ENCODE measurements at regions not wholly inside any gene's neighbourhood (a gene's known extent, or its start where the extent isn't known, plus 50 kb on each side); places are given as distances from the start of the nearest gene placed in this dataset.
"Not testable (repeated sequence)": the region's sequence is repeated elsewhere in the genome, so short reads cannot be mapped to it uniquely, and the experiment has no call there.

GRCh38 chr3:8178516-8178915, 323.1 kb upstream of the LMCD1 start:
- DNase-seq; H3K27ac Mint-ChIP-seq; intact Hi-C loops (cut with DNase I, micrococcal nuclease); H3K4me1 Mint-ChIP-seq; H3K27me3 Mint-ChIP-seq; H3K4me3 Mint-ChIP-seq; H3K36me3 Mint-ChIP-seq (ENCODE audit: low read depth); CTCF ChIA-PET; ATAC-seq; POLR2A ChIA-PET; H3K9me3 Mint-ChIP-seq (ENCODE audit: low read depth): not testable (repeated sequence)

DNA sequence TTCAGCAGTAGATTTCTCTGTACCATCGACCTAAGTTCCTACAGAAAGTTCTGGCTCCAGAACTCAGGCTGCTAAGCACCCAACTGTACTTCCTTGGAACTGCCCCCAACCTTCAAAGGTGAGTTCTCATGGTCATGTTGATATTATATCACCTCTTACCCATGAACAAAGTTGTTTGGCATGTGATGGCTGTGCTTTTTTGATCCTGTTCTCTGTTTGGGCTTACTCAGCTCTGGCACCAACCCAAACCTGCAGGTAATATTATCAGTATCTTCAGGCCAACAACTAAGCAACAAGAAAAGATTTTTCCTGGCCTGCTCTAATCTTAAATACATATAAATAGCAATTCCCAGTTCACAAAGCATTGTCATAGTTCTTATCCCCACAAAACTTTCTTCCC, 318.7 kb upstream of the LMCD1 start:
- Mint-ChIP-seq H3K4me1 (no peaks in the 10 kb centered on the region), H3K4me3 (no peak overlapping the region), H3K27me3 (peaks cover 3% of the 10 kb centered on the region), H3K9me3 (ENCODE audit: low read depth) (no peaks in the 10 kb centered on the region), H3K27ac (no peak overlapping the region), H3K36me3 (ENCODE audit: low read depth) (no peaks in the 10 kb centered on the region)
- intact Hi-C loops (cut with DNase I, micrococcal nuclease) = no loop called here
- DNase-seq (no peak), ATAC-seq (no peak)
- ChIA-PET POLR2A (no interaction called here), CTCF (no interaction called here)

- Mint-ChIP-seq H3K9me3 (ENCODE audit: low read depth) (no peaks in the 10 kb centered on the region), H3K36me3 (ENCODE audit: low read depth) (no peaks in the 10 kb centered on the region), H3K27ac (no peak overlapping the region), H3K4me3 (no peak overlapping the region), H3K4me1 (no peaks in the 10 kb centered on the region), H3K27me3 (peaks cover 2% of the 10 kb centered on the region)
- ChIA-PET POLR2A (no interaction called here), CTCF (no interaction called here)
- ATAC-seq (no peak), DNase-seq (no peak)
- intact Hi-C loops (cut with DNase I, micrococcal nuclease) = no loop called here
Observed at GRCh38 chr3:8183627-8184026, 318.0 kb upstream of the LMCD1 start.

DNA sequence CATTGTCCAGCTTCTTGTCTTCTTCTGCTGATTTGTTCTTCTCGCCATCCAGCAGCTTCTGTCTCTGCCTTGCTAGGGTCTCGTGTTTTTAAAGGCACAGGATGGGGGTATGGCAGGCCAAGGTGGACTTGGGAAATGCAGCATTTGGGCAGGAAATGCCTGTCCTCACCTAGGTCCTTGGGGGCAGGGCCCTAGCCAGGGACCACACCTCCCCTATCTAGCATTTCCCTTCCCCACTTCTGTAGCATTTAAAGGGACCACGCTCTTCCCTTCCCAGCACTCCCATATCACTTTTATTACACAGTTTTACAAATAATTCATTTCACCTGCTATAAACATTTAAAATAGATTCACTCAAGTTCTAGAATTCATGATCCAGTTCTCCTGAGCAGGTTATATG, 315.4 kb upstream of the LMCD1 start:
- POLR2A ChIA-PET = no interaction called here
- intact Hi-C loops (cut with DNase I, micrococcal nuclease) = no loop called here
- Mint-ChIP-seq H3K27me3 (no peaks in the 10 kb centered on the region), H3K36me3 (ENCODE audit: low read depth) (no peaks in the 10 kb centered on the region), H3K4me3 (no peak overlapping the region), H3K4me1 (no peaks in the 10 kb centered on the region), H3K9me3 (ENCODE audit: low read depth) (peaks cover under 1% of the 10 kb centered on the region), H3K27ac (no peak overlapping the region)
- CTCF ChIA-PET = no interaction called here
- ATAC-seq (no peak), DNase-seq (no peak)

GRCh38 chr3:8187996-8188395, 313.6 kb upstream of the LMCD1 start:
- H3K4me1 Mint-ChIP-seq = no peaks in the 10 kb centered on the region
- POLR2A ChIA-PET = no interaction called here
- H3K27me3 Mint-ChIP-seq = no peaks in the 10 kb centered on the region
- DNase-seq = no peak
- H3K27ac Mint-ChIP-seq = no peak overlapping the region
- H3K36me3 Mint-ChIP-seq (ENCODE audit: low read depth) = no peaks in the 10 kb centered on the region
- H3K9me3 Mint-ChIP-seq (ENCODE audit: low read depth) = peaks cover 4% of the 10 kb centered on the region
- intact Hi-C loops (cut with DNase I, micrococcal nuclease) = no loop called here
- CTCF ChIA-PET = no interaction called here
- H3K4me3 Mint-ChIP-seq = no peak overlapping the region
- no peak for ATAC-seq

DNA sequence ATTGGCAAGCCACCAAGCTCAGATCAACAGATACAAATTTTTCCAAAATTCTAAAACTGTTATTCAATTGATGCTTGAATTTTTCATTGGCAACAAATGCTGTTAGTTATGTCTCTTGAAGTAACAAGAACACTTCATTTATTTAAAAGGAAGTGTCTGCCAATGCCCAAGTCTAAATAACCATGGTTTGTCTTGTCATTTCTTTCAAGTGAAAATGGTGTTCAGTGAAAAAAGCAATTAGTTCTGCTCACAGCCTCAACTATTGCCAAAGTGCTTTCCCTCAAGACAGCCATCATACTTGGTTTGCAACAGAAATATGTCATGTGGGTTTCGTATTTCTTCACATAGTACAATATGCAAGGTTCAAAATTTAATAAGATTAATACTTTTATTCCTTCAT, 312.6 kb upstream of the LMCD1 start:
- no peaks in the 10 kb centered on the region for H3K4me1 Mint-ChIP-seq
- no peaks in the 10 kb centered on the region for H3K36me3 Mint-ChIP-seq (ENCODE audit: low read depth)
- ChIA-PET CTCF (no interaction called here), POLR2A (no interaction called here)
- peaks cover 4% of the 10 kb centered on the region for H3K9me3 Mint-ChIP-seq (ENCODE audit: low read depth)
- no peak overlapping the region for H3K4me3 Mint-ChIP-seq
- H3K27me3 Mint-ChIP-seq = no peaks in the 10 kb centered on the region
- intact Hi-C loops (cut with DNase I, micrococcal nuclease) = no loop called here
- DNase-seq (no peak), ATAC-seq (no peak)
- no peak overlapping the region for H3K27ac Mint-ChIP-seq

- intact Hi-C loops (cut with DNase I, micrococcal nuclease) = no loop called here
- Mint-ChIP-seq H3K27me3 (peaks cover 6% of the 10 kb centered on the region), H3K27ac (no peak overlapping the region), H3K4me3 (no peak overlapping the region), H3K9me3 (ENCODE audit: low read depth) (peaks cover 4% of the 10 kb centered on the region), H3K36me3 (ENCODE audit: low read depth) (no peaks in the 10 kb centered on the region), H3K4me1 (no peaks in the 10 kb centered on the region)
- no peak for ATAC-seq
- POLR2A ChIA-PET = no interaction called here
- CTCF ChIA-PET = interaction anchor here (0.7 kb wide), 1 partner anchor 452 kb away, joined by 3 read pairs; no protein-coding TSS in a partner anchor
- DNase-seq = no peak
Observed at GRCh38 chr3:8191406-8191805, 310.2 kb upstream of the LMCD1 start.

DNA sequence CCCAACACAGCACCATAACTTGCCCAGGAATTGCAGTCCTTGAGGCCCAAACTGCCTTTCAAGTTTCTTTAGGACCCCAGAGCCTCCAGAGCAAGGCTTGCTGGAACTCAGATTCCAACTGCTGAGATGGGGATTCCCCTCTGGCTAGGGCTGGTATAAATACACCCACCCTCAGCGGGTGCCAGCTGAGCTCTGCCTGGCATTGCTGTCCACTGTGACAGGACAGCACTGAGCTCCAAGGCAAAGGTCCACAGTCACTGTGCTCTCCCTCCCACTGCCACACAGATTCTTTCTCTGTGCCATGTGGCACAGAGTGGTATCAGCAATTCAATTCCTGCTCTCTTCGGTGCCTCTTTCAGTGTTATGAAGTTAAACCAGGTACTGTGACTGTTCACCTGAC, 304.2 kb upstream of the LMCD1 start:
- intact Hi-C loops (cut with DNase I, micrococcal nuclease) = no loop called here
- no peak for ATAC-seq
- ChIA-PET CTCF (interaction anchor here (1.3 kb wide), 1 partner anchor 43 kb away, joined by 5 read pairs; no protein-coding TSS in a partner anchor), POLR2A (no interaction called here)
- Mint-ChIP-seq H3K36me3 (ENCODE audit: low read depth) (no peaks in the 10 kb centered on the region), H3K9me3 (ENCODE audit: low read depth) (no peaks in the 10 kb centered on the region), H3K27ac (no peak overlapping the region), H3K27me3 (peaks cover 9% of the 10 kb centered on the region), H3K4me3 (no peak overlapping the region), H3K4me1 (no peaks in the 10 kb centered on the region)
- DNase-seq = no peak

DNA sequence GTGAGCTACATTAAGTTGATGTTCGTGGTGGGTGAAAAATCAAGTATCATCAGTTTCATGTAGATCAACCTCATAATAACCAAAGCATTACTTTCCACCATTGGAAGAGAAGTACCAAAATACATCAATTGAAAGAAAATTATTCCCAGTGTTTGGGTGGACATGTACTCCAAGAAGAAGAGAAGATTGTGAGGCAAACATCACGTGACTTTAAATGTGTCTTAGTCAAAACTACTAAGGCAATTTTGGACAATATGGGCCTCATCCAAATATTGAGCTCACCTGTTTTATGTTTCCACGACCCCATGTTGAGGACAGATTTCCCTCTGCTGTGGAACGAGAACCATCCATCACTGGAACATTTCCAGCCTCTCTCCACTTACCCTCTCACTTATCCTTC, 303.0 kb upstream of the LMCD1 start:
- ATAC-seq (no peak), DNase-seq (no peak)
- H3K9me3 Mint-ChIP-seq (ENCODE audit: low read depth) = no peaks in the 10 kb centered on the region
- no peaks in the 10 kb centered on the region for H3K4me1 Mint-ChIP-seq
- intact Hi-C loops (cut with DNase I, micrococcal nuclease) = no loop called here
- no peak overlapping the region for H3K4me3 Mint-ChIP-seq
- ChIA-PET POLR2A (no interaction called here), CTCF (no interaction called here)
- H3K27me3 Mint-ChIP-seq = peaks cover 9% of the 10 kb centered on the region
- no peaks in the 10 kb centered on the region for H3K36me3 Mint-ChIP-seq (ENCODE audit: low read depth)
- H3K27ac Mint-ChIP-seq = no peak overlapping the region

DNA sequence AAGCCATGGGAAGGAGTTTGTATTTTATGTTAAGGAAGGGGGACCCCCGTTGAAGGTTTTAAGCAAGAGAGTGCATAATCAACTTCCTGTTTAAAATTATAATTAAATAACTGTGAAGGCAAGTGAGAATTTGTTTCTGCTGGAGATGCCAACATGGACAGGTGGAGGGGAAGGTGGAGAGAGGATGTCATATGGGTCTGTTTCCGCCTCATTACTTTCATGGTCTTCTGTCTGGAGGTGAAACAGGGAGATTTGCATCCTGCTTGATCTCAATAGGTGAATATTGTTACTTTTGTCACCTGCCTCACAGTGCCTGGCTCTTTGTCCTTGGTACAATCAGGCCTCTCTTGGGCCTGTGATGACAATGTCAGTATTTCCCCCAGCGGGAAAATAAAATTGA, 300.6 kb upstream of the LMCD1 start:
- H3K9me3 Mint-ChIP-seq (ENCODE audit: low read depth) = no peaks in the 10 kb centered on the region
- no peak overlapping the region for H3K27ac Mint-ChIP-seq
- ATAC-seq (no peak), DNase-seq (no peak)
- no peaks in the 10 kb centered on the region for H3K4me1 Mint-ChIP-seq
- H3K27me3 Mint-ChIP-seq = peaks cover 5% of the 10 kb centered on the region
- intact Hi-C loops (cut with DNase I, micrococcal nuclease) = no loop called here
- ChIA-PET CTCF (no interaction called here), POLR2A (no interaction called here)
- H3K36me3 Mint-ChIP-seq (ENCODE audit: low read depth) = no peaks in the 10 kb centered on the region
- no peak overlapping the region for H3K4me3 Mint-ChIP-seq

DNA sequence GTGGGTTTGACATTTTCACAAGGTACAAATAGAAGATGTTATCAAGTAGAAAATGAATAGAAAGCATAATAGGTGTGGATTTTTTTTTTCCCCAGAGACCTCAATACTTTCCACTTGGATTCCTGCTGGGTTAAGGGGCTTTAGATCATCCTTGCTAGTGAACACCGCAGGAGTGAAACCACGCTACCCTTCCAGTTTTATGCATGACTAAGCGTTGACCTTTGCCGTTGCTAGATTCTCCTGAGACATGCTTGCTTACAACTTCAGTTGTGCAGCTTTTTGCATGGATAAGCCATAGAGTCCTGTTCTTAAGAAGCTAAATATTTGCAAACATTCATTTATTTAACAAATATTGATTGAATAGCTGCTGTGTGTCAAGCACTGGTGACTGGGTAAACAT, 299.7 kb upstream of the LMCD1 start:
- DNase-seq = no peak
- Mint-ChIP-seq H3K4me3 (no peak overlapping the region), H3K27ac (no peak overlapping the region), H3K4me1 (no peaks in the 10 kb centered on the region), H3K9me3 (ENCODE audit: low read depth) (no peaks in the 10 kb centered on the region), H3K27me3 (peaks cover 2% of the 10 kb centered on the region), H3K36me3 (ENCODE audit: low read depth) (no peaks in the 10 kb centered on the region)
- ChIA-PET CTCF (no interaction called here), POLR2A (no interaction called here)
- no peak for ATAC-seq
- intact Hi-C loops (cut with DNase I, micrococcal nuclease) = no loop called here

- ChIA-PET POLR2A (interaction anchor here (0.6 kb wide), 1 partner anchor 334 kb away, joined by 3 read pairs; no protein-coding TSS in a partner anchor), CTCF (no interaction called here)
- no peak for DNase-seq
- intact Hi-C loops (cut with DNase I, micrococcal nuclease) = no loop called here
- no peak overlapping the region for H3K4me3 Mint-ChIP-seq
- H3K27ac Mint-ChIP-seq = no peak overlapping the region
- ATAC-seq = no peak
- H3K4me1 Mint-ChIP-seq = no peaks in the 10 kb centered on the region
- no peaks in the 10 kb centered on the region for H3K36me3 Mint-ChIP-seq (ENCODE audit: low read depth)
- no peaks in the 10 kb centered on the region for H3K9me3 Mint-ChIP-seq (ENCODE audit: low read depth)
- H3K27me3 Mint-ChIP-seq = no peaks in the 10 kb centered on the region
Observed at GRCh38 chr3:8204331-8204730, 297.3 kb upstream of the LMCD1 start.

DNA sequence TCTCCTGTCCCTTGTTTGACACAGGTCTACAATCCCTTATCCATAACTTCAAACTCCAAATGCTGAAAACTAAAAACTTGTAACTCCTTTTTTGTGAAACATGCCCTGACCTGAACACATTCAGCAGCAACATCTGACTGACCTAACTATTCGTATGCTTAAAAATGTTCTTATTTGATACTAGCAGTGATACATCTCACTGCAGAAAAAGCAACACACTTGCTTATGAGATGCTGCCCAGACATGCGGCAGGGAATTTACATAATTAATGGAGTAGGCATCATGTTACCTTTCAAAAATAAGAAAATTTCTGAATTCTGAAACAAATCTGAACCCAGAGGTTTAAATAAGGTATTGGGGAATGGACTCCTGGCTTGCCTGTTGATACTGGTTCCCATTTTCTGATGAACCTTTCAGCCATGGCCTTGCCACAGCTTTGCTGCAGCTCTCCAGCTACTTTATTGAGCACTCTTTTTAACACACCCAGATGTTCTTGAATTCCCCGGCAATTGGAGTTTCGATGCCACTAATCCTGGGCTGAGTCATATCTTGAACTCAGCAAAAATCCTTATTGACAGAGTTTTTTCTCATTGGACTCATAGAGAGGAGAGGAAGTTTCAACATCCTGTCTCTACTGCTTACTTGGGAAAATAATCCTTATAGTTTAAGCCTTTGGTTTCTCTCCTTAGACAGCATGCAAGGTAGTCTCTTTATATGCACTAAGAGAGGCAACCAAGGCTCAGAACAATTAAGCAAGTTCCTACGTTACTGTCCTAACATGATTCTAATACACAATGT, 296.6 kb upstream of the LMCD1 start:
- no peak overlapping the region for H3K27ac Mint-ChIP-seq
- no peak overlapping the region for H3K4me3 Mint-ChIP-seq
- ATAC-seq (no peak), DNase-seq (no peak)
- H3K27me3 Mint-ChIP-seq = no peaks in the 10 kb centered on the region
- H3K9me3 Mint-ChIP-seq (ENCODE audit: low read depth) = no peaks in the 10 kb centered on the region
- ChIA-PET POLR2A (no interaction called here), CTCF (no interaction called here)
- no peaks in the 10 kb centered on the region for H3K4me1 Mint-ChIP-seq
- H3K36me3 Mint-ChIP-seq (ENCODE audit: low read depth) = no peaks in the 10 kb centered on the region
- intact Hi-C loops (cut with DNase I, micrococcal nuclease) = no loop called here

Data from activated CD4-positive, alpha-beta T cell treated with anti-CD3 and anti-CD28 coated beads for 36 hours (primary cell).